22Rv1 (cell line): ENCODE measurements at regions not wholly inside any gene's neighbourhood (a gene's known extent, or its start where the extent isn't known, plus 50 kb on each side); places are given as distances from the start of the nearest gene placed in this dataset.
A peak's percentile ranks its signal among the peaks of the same experiment; 100 is the strongest.

Source experiments
- H3K27ac ChIP-seq: fragments of 450-650 bp; 2 replicates; pipeline ENCODE4 v1.5.1; 2017
- CTCF ChIP-seq: fragments of 450-650 bp; IDR thresholded peaks from 2 replicates; pipeline ENCODE4 v1.5.1; 2017; ENCODE audit warnings: mild to moderate bottlenecking
- ZFX ChIP-seq: fragments of 450-650 bp; IDR thresholded peaks from 2 replicates; pipeline ENCODE4 v1.6.1; 2017; ENCODE audit warnings: antibody characterized with exemption, borderline replicate concordance

GRCh38 chr2:175728032-175728431, 274.0 kb downstream of the LNPK start:
- TF ChIP-seq ZFX (no peak), CTCF (no peak)
- no peak overlapping the region for H3K27ac ChIP-seq

- no peak overlapping the region for H3K27ac ChIP-seq
- TF ChIP-seq CTCF = no peak
- TF ChIP-seq ZFX = no peak
Observed at GRCh38 chr2:175726223-175726622, 275.8 kb downstream of the LNPK start.

GRCh38 chr2:175709248-175709647, 292.8 kb downstream of the LNPK start:
- TF ChIP-seq ZFX (no peak), CTCF (no peak)
- no peak overlapping the region for H3K27ac ChIP-seq

GRCh38 chr2:175707322-175707721, 294.7 kb downstream of the LNPK start:
- H3K27ac ChIP-seq = no peak overlapping the region
- TF ChIP-seq CTCF (no peak), ZFX (no peak)

- peak overlapping the region; percentile 32; the same call in 1 of the 2 replicates for H3K27ac ChIP-seq
Observed at GRCh38 chr2:175704568-175704967, 297.5 kb downstream of the LNPK start.

- TF ChIP-seq CTCF (no peak), ZFX (no peak)
- no peak overlapping the region for H3K27ac ChIP-seq
Observed at GRCh38 chr2:175698061-175698460, 304.0 kb downstream of the LNPK start.

- TF ChIP-seq ZFX (no peak), CTCF (peak; percentile 55)
- H3K27ac ChIP-seq = no peak overlapping the region
Observed at GRCh38 chr2:175690113-175690837, 311.8 kb downstream of the LNPK start.

- no peak overlapping the region for H3K27ac ChIP-seq
- TF ChIP-seq ZFX (no peak), CTCF (no peak)
Observed at GRCh38 chr2:175688243-175688642, 313.8 kb downstream of the LNPK start.
